RWPE2 (cell line): ENCODE measurements at regions not wholly inside any gene's neighbourhood (a gene's known extent, or its start where the extent isn't known, plus 50 kb on each side); places are given as distances from the start of the nearest gene placed in this dataset.

Source experiments
- ATAC-seq: fragments of 200-7000 bp; cut with Tn5 transposase; 3 replicates; pipeline ENCODE4 v1.9.1; 2021; ENCODE audit warnings: low read depth
- DNase-seq: peaks from one replicate; pipeline ENCODE4 v3.0.0-alpha.2; 2020; ENCODE audit warnings: low spot score
- H3K27ac ChIP-seq: fragments of 450-650 bp; 2 replicates; pipeline ENCODE4 v1.5.1; 2017; ENCODE audit warnings: mild to moderate bottlenecking; ENCODE audit not compliant: poor library complexity, severe bottlenecking
- H3K27me3 ChIP-seq: fragments of 250-450 bp; sonication (Bioruptor Pico); 2 replicates; pipeline ENCODE4 v1.5.1; 2021; ENCODE audit warnings: mild to moderate bottlenecking, moderate library complexity; ENCODE audit not compliant: insufficient read depth, poor library complexity, severe bottlenecking
- H3K36me3 ChIP-seq: fragments of 250-450 bp; sonication (Bioruptor Pico); 2 replicates; pipeline ENCODE4 v1.5.1; 2020; ENCODE audit warnings: low read depth, mild to moderate bottlenecking, moderate library complexity
- H3K4me1 ChIP-seq: fragments of 250-450 bp; sonication (Bioruptor Pico); 2 replicates; pipeline ENCODE4 v1.5.1; 2021; ENCODE audit warnings: mild to moderate bottlenecking, moderate library complexity; ENCODE audit not compliant: insufficient read depth, poor library complexity, severe bottlenecking
- H3K4me3 ChIP-seq: fragments of 250-450 bp; sonication (Bioruptor Pico); 2 replicates; pipeline ENCODE4 v1.5.1; 2021; ENCODE audit warnings: mild to moderate bottlenecking, moderate library complexity; ENCODE audit not compliant: severe bottlenecking
- H3K9me3 ChIP-seq: fragments of 250-450 bp; sonication (Bioruptor Pico); 2 replicates; pipeline ENCODE4 v1.5.1; 2021; ENCODE audit warnings: mild to moderate bottlenecking, moderate library complexity; ENCODE audit not compliant: severe bottlenecking
- TF ChIP-seq, protein P1 (sequence below): fragments of 450-650 bp; IDR thresholded peaks from one replicate; pipeline ENCODE4 v1.5.1; 2017; ENCODE audit warnings: mild to moderate bottlenecking, moderate library complexity; ENCODE audit not compliant: poor library complexity, severe bottlenecking

DNA sequence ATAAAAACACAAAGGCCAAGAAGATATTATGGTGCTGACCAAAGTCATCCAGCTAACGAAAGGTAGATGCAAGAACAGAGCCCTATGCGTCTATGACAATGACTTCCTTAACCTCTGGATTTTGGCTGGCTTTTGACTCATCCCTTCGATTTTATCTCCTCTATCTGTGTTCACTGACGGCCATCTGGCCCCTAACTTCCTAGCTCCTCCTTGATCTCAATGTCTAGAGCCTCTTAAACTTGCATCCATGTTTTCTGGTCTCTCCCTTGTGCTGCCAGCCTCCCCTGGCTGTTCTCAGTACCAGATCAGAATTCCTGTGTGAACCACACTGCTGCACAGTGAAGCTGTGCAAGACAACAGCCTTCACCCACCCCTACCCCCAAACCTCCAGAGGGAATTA is 452.9 kb downstream of the UTRN start:
- TF ChIP-seq, protein P1, sequence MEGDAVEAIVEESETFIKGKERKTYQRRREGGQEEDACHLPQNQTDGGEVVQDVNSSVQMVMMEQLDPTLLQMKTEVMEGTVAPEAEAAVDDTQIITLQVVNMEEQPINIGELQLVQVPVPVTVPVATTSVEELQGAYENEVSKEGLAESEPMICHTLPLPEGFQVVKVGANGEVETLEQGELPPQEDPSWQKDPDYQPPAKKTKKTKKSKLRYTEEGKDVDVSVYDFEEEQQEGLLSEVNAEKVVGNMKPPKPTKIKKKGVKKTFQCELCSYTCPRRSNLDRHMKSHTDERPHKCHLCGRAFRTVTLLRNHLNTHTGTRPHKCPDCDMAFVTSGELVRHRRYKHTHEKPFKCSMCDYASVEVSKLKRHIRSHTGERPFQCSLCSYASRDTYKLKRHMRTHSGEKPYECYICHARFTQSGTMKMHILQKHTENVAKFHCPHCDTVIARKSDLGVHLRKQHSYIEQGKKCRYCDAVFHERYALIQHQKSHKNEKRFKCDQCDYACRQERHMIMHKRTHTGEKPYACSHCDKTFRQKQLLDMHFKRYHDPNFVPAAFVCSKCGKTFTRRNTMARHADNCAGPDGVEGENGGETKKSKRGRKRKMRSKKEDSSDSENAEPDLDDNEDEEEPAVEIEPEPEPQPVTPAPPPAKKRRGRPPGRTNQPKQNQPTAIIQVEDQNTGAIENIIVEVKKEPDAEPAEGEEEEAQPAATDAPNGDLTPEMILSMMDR = no peak
- ATAC-seq = no peak
- H3K9me3 ChIP-seq = no peaks in the 10 kb centered on the region

GRCh38 chr6:144739873-144740272 is 454.7 kb downstream of the UTRN start:
- Histone ChIP-seq H3K9me3 (no peaks in the 10 kb centered on the region), H3K27ac (no peak overlapping the region), H3K4me1 (no peaks in the 10 kb centered on the region), H3K4me3 (no peak overlapping the region), H3K36me3 (no peaks in the 10 kb centered on the region), H3K27me3 (no peaks in the 10 kb centered on the region)
- TF ChIP-seq, protein P1 = no peak
- ATAC-seq = no peak
- DNase-seq = no peak

More for the DNA sequence above, 452.9 kb downstream of the UTRN start:
- DNase-seq = no peak
- H3K27me3 ChIP-seq = no peaks in the 10 kb centered on the region
- H3K4me3 ChIP-seq = no peak overlapping the region
- no peak overlapping the region for H3K27ac ChIP-seq
- no peaks in the 10 kb centered on the region for H3K36me3 ChIP-seq
- H3K4me1 ChIP-seq = no peaks in the 10 kb centered on the region

- Histone ChIP-seq H3K27me3 (no peaks in the 10 kb centered on the region), H3K27ac (no peak overlapping the region), H3K9me3 (no peaks in the 10 kb centered on the region), H3K36me3 (no peaks in the 10 kb centered on the region), H3K4me1 (no peaks in the 10 kb centered on the region), H3K4me3 (no peak overlapping the region)
- ATAC-seq (no peak), DNase-seq (no peak)
- TF ChIP-seq, protein P1 = no peak
These were observed 456.5 kb downstream of the UTRN start for GRCh38 chr6:144741659-144742058.

DNA sequence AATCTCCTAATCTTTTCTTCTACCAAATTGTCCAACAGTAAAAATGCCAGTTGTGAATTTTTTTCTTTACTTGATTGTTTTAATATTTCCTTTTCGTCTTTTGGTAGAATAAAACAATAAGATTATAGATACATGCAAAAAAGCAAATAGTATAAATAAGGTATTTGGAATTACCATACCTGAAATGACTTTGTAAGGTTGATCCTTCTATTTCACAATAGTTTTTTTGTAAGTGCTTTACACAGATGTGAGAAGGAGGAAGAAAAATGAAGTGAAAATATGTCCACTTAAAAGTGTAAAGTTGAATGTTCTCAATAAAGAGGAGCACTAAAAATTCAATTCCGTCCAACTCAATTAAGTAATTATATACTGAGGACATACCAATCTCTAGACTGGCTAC is 457.6 kb downstream of the UTRN start:
- no peak for DNase-seq
- Histone ChIP-seq H3K27me3 (no peaks in the 10 kb centered on the region), H3K4me1 (no peaks in the 10 kb centered on the region), H3K9me3 (no peaks in the 10 kb centered on the region), H3K27ac (no peak overlapping the region), H3K4me3 (no peak overlapping the region), H3K36me3 (no peaks in the 10 kb centered on the region)
- ATAC-seq = no peak
- TF ChIP-seq, protein P1 = no peak

GRCh38 chr6:144744720-144745119 is 459.6 kb downstream of the UTRN start:
- no peaks in the 10 kb centered on the region for H3K4me1 ChIP-seq
- ATAC-seq (no peak), DNase-seq (no peak)
- H3K27ac ChIP-seq = no peak overlapping the region
- no peaks in the 10 kb centered on the region for H3K9me3 ChIP-seq
- TF ChIP-seq, protein P1 = no peak
- H3K4me3 ChIP-seq = no peak overlapping the region
- H3K27me3 ChIP-seq = no peaks in the 10 kb centered on the region
- H3K36me3 ChIP-seq = no peaks in the 10 kb centered on the region; the same call in 1 of the 2 replicates
